Right lobe of liver (tissue), 6 donors: ENCODE measurements at regions not wholly inside any gene's neighbourhood (a gene's known extent, or its start where the extent isn't known, plus 50 kb on each side); places are given as distances from the start of the nearest gene placed in this dataset.
A peak's percentile ranks its signal among the peaks of the same experiment; 100 is the strongest.
"Not testable (repeated sequence)": the region's sequence is repeated elsewhere in the genome, so short reads cannot be mapped to it uniquely, and the experiment has no call there.

Experiments used
- ATAC-seq, 4 donors: fragments of 200-7000 bp; cut with Tn5 transposase; one replicate each; pipeline ENCODE4 v1.9.1; 2020; ENCODE audit warnings: mild to moderate bottlenecking in 4 of 4, moderate library complexity in 4 of 4
- DNase-seq, 3 donors: peaks; one replicate each; pipeline ENCODE4 v3.0.0-alpha.2; 2020
- H3K27ac ChIP-seq, 3 donors: fragments of 200-600 bp; one replicate each; pipeline ENCODE4 v1.8.0; 2022
- H3K27me3 ChIP-seq, 2 donors: fragments of 200-600 bp; one replicate each; pipeline ENCODE4 v1.8.0; 2022
- H3K36me3 ChIP-seq, 4 donors: fragments of 200-600 bp; sonication (generic) in 1 of 4; one replicate each; pipeline versions ENCODE4 v1.5.1 to v1.8.0; 2017 to 2022; ENCODE audit warnings: control low read depth in 1 of 4
- H3K4me1 ChIP-seq, 4 donors: fragments of 200-600 bp; sonication (generic) in 1 of 4; one replicate each; pipeline versions ENCODE4 v1.5.1 to v1.8.0; 2017 to 2022; ENCODE audit warnings: control low read depth in 1 of 4
- H3K4me3 ChIP-seq, 3 donors: fragments of 200-600 bp; one replicate each; pipeline ENCODE4 v1.8.0; 2022
- H3K9me3 ChIP-seq, 4 donors: fragments of 200-600 bp; sonication (generic) in 1 of 4; one replicate each; pipeline versions ENCODE4 v1.5.1 to v1.8.0; 2017 to 2022; ENCODE audit warnings: control low read depth in 1 of 4
- POLR2A ChIP-seq: fragments of 450-650 bp; IDR thresholded peaks from one replicate; pipeline ENCODE4 v1.6.1; 2017; ENCODE audit warnings: antibody characterized with exemption, mild to moderate bottlenecking
- WGBS: methylation state at CpG from one replicate; pipeline ENCODE4 v1.1.6; 2018; ENCODE audit warnings: low coverage, low lambda C conversion rate; ENCODE audit not compliant: insufficient coverage; ENCODE audit errors: missing lambda C conversion rate; 5-methylcytosine and 5-hydroxymethylcytosine counted together
- intact Hi-C, 2 donors: fragments of 100-400 bp; cut with DNase I; formaldehyde crosslinking; loops; one replicate each; pipeline versions ENCODE4 v1.11.2 to v1.14.1; 2022
- TF ChIP-seq, protein P1 (sequence below), 4 donors: fragments of 200-600 bp in 3 of 4; fragments of 450-650 bp in 1 of 4; IDR thresholded peaks; one replicate each; pipeline versions ENCODE4 v1.5.1 to v1.8.0; 2016 to 2022; ENCODE audit warnings: antibody characterized with exemption in 4 of 4, mild to moderate bottlenecking in 2 of 4
- donor health status: DM: no; HTN: yes; CAD: no.
- donor health status: DM: no; HTN: no; CAD: no.
- donor health status: DM: no; HTN: no; CAD: no.
- donor health status: DM: no; HTN: yes; CAD: no.
- donor health status: DM: no; HTN: yes; CAD: no.

- ATAC-seq = no peak
- Histone ChIP-seq H3K27me3 (no peaks in the 10 kb centered on the region), H3K4me3 (no peak overlapping the region), H3K27ac (no peak overlapping the region), H3K36me3 (no peaks in the 10 kb centered on the region), H3K4me1 (no peaks in the 10 kb centered on the region), H3K9me3 (no peaks in the 10 kb centered on the region)
- TF ChIP-seq, protein P1, sequence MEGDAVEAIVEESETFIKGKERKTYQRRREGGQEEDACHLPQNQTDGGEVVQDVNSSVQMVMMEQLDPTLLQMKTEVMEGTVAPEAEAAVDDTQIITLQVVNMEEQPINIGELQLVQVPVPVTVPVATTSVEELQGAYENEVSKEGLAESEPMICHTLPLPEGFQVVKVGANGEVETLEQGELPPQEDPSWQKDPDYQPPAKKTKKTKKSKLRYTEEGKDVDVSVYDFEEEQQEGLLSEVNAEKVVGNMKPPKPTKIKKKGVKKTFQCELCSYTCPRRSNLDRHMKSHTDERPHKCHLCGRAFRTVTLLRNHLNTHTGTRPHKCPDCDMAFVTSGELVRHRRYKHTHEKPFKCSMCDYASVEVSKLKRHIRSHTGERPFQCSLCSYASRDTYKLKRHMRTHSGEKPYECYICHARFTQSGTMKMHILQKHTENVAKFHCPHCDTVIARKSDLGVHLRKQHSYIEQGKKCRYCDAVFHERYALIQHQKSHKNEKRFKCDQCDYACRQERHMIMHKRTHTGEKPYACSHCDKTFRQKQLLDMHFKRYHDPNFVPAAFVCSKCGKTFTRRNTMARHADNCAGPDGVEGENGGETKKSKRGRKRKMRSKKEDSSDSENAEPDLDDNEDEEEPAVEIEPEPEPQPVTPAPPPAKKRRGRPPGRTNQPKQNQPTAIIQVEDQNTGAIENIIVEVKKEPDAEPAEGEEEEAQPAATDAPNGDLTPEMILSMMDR (IDR thresholded peaks at IDR 0.05) = no peak
- no peak for TF ChIP-seq POLR2A
- no peak for DNase-seq
- intact Hi-C loops = no loop called here
- 59% methylated on average over 5 of the region's 5 CpGs for WGBS
Observed at GRCh38 chr5:126139773-126140172, 283.4 kb upstream of the GRAMD2B start.

- Histone ChIP-seq H3K27me3 (no peaks in the 10 kb centered on the region), H3K4me1 (no peaks in the 10 kb centered on the region), H3K4me3 (no peak overlapping the region), H3K27ac (no peak overlapping the region), H3K9me3 (no peaks in the 10 kb centered on the region), H3K36me3 (no peaks in the 10 kb centered on the region)
- no peak for DNase-seq
- TF ChIP-seq, protein P1 (IDR thresholded peaks at IDR 0.05) = no peak
- no peak for TF ChIP-seq POLR2A
- intact Hi-C loops = no loop called here
- ATAC-seq = no peak
- 56% methylated on average over 2 of the region's 2 CpGs for WGBS
Observed at GRCh38 chr5:126143622-126144021, 279.6 kb upstream of the GRAMD2B start.

- WGBS = 79% methylated on average over 2 of the region's 3 CpGs
Observed at GRCh38 chr5:126150319-126150718, 272.9 kb upstream of the GRAMD2B start.

DNA sequence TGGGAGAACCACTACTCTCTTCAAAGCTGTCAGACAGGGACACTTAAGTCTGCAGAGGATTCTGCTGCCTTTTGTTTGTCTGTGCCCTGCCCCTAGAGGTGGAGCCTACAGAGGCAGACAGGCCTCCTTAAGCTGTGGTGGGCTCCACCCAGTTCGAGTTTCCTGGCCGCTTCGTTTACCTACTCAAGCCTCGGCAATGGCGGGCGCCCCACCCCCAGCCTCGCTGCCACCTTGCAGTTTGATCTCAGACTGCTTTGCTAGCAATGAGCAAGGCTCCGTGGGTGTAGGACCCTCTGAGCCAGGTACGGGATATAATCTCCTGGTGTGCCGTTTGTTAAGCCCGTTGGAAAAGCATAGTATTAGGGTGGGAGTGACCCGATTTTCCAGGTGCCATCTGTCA, 267.9 kb upstream of the GRAMD2B start:
- DNase-seq, ATAC-seq, H3K4me1 ChIP-seq, H3K36me3 ChIP-seq, H3K27ac ChIP-seq, intact Hi-C loops, H3K27me3 ChIP-seq, H3K9me3 ChIP-seq, H3K4me3 ChIP-seq: not testable (repeated sequence)
- no CpG with 5 or more reads among the region's 12 CpGs for WGBS

More at GRCh38 chr5:126150319-126150718, 272.9 kb upstream of the GRAMD2B start:
- intact Hi-C loops, H3K27ac ChIP-seq, H3K4me1 ChIP-seq, H3K4me3 ChIP-seq, ATAC-seq, H3K27me3 ChIP-seq, DNase-seq, H3K9me3 ChIP-seq, H3K36me3 ChIP-seq: not testable (repeated sequence)

DNA sequence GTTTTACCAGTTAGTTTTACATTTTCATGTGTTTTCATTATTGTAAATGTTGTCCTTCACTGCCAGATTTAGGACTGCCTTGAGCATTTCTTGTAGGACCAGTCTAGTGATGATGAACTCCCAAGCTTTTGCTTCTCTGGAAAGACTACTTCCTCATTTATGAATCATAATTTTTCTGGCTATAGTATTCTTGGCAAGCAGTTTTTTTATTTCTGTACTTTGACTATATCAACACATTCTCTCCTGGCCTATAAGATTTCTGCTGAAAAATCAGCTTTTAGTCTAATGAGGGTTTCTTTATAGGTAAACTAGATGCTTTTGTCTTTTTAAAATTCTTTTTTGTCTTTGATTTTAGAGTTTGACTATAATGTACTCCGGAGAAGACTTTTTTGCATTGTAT, 256.8 kb upstream of the GRAMD2B start:
- no peaks in the 10 kb centered on the region for H3K36me3 ChIP-seq
- no peaks in the 10 kb centered on the region for H3K4me1 ChIP-seq
- DNase-seq (no peak), ATAC-seq (no peak)
- no peak overlapping the region for H3K4me3 ChIP-seq
- H3K27ac ChIP-seq = no peak overlapping the region
- H3K9me3 ChIP-seq = no peaks in the 10 kb centered on the region
- intact Hi-C loops = no loop called here
- 100% methylated on average over 1 of the region's 1 CpG for WGBS
- H3K27me3 ChIP-seq = no peaks in the 10 kb centered on the region
- TF ChIP-seq POLR2A = no peak
- TF ChIP-seq, protein P1 (IDR thresholded peaks at IDR 0.05) = no peak

- Histone ChIP-seq H3K27ac (no peak overlapping the region), H3K36me3 (no peaks in the 10 kb centered on the region), H3K4me1 (no peaks in the 10 kb centered on the region), H3K9me3 (no peaks in the 10 kb centered on the region), H3K27me3 (no peaks in the 10 kb centered on the region), H3K4me3 (no peak overlapping the region)
- 18% methylated on average over 1 of the region's 1 CpG for whole genome bisulfite sequencing
- peak; percentile 60 to 89 (median 76) for ATAC-seq
- no peak for DNase-seq
- TF ChIP-seq POLR2A = no peak
- TF ChIP-seq, protein P1 (IDR thresholded peaks at IDR 0.05) = no peak
- intact Hi-C loops = no loop called here
Observed at GRCh38 chr5:126168785-126169184, 254.4 kb upstream of the GRAMD2B start.
